Choroid plexus epithelial cell (primary cell): ENCODE measurements at regions not wholly inside any gene's neighbourhood (a gene's known extent, or its start where the extent isn't known, plus 50 kb on each side); places are given as distances from the start of the nearest gene placed in this dataset.

Experiments
- DNase-seq: peaks from one replicate; pipeline ENCODE4 v3.0.0-alpha.2; 2010; ENCODE audit warnings: low read depth
- H3K4me3 ChIP-seq: 2 replicates; pipeline ENCODE4 v1.5.1; 2011; ENCODE audit warnings: low read depth, mild to moderate bottlenecking, control low read depth, low read length, moderate library complexity
- CTCF ChIP-seq: conservative IDR thresholded peaks from 2 replicates; pipeline ENCODE4 v1.5.1; 2011; ENCODE audit warnings: low read depth, mild to moderate bottlenecking, control low read depth, inconsistent platforms, low read length, moderate library complexity

GRCh38 chr16:85162478-85163277 is 50.4 kb upstream of the CIBAR2 start:
- TF ChIP-seq CTCF = no peak
- DNase-seq = peak; percentile 77
- H3K4me3 ChIP-seq = no peak overlapping the region

- no peak for DNase-seq
- no peak for TF ChIP-seq CTCF
- no peak overlapping the region for H3K4me3 ChIP-seq
Measured at GRCh38 chr16:85163278-85164112, 51.2 kb upstream of the CIBAR2 start.

GRCh38 chr16:85164431-85164830 is 52.2 kb upstream of the CIBAR2 start:
- no peak for DNase-seq
- TF ChIP-seq CTCF = no peak
- H3K4me3 ChIP-seq = no peak overlapping the region

- no peak for DNase-seq
- TF ChIP-seq CTCF = no peak
- no peak overlapping the region for H3K4me3 ChIP-seq
Measured at GRCh38 chr16:85164838-85165516, 52.7 kb upstream of the CIBAR2 start.

- no peak overlapping the region for H3K4me3 ChIP-seq
- DNase-seq = no peak
- no peak for TF ChIP-seq CTCF
Measured at GRCh38 chr16:85165781-85166180, 53.5 kb upstream of the CIBAR2 start.

DNA sequence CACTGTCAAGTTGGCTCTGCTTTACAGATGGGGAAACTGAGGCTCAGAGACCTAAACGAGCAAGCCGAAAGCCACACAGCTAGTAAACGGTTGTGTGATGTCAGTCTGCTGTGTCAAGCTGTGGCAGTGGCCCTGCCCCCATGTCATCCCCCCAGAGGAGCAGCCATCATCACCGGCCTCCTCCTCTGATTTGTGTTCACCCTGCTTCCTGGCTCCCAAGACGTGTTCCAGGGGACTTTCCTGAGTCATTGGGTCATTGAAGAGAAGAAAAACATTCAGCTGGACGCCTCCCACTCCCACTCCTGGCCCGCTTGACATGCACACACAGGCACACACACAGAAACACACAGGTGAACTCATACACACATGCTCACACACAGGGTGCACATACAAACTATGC is 54.0 kb upstream of the CIBAR2 start:
- TF ChIP-seq CTCF = no peak

More for the DNA sequence above, 54.0 kb upstream of the CIBAR2 start:
- H3K4me3 ChIP-seq = no peak overlapping the region
- no peak for DNase-seq
